Fibroblast of skin of right biceps (primary cell): ENCODE measurements at regions not wholly inside any gene's neighbourhood (a gene's known extent, or its start where the extent isn't known, plus 50 kb on each side); places are given as distances from the start of the nearest gene placed in this dataset.

Source experiments
- DNase-seq: peaks from one replicate; pipeline ENCODE4 v3.0.0-alpha.2; 2013

DNA sequence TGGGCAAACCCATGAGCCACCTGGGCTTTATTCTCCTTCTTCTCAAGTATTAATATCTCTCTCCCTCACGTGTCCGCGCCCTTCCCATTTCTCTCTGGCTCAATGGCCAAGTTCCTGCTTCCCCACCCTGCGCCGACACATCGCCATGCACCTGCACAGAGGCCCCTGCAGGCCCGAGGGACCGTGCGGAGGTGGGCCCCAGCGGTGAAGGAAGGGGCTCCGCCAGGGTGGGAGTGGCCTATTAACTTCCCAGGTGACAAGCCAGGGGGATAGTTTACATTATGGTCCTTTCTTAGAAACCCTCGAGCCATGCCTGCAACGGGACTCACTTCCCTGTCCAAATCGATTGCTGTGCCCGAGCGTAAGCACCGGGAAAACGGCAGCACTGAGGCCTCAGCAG, 110.0 kb upstream of the ADARB2 start:
- no peak for DNase-seq

DNA sequence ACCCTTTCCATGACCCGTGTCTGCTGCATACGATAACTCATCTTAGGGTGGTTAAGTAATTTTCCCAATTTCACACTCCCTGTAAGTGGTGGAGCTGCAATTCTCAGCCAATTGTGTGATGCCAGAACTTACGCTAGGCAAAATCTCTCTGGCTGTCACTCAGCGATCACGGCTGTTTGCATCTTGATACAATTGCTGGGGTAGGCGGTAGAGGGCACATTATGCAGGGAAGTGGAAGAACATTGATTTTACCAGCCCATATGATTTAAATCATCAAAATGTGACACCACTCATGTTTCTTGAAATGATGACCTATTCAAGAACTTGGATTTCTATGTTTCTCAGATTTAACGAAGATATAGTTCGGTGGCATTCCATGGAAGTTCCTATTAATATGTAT, 108.7 kb upstream of the ADARB2 start:
- DNase-seq = no peak

- no peak for DNase-seq
Measured at GRCh38 chr10:1841759-1842158, 104.4 kb upstream of the ADARB2 start.

- DNase-seq = no peak
Measured at GRCh38 chr10:1829712-1830111, 92.4 kb upstream of the ADARB2 start.

GRCh38 chr10:1824928-1825327, 87.6 kb upstream of the ADARB2 start:
- DNase-seq = no peak

DNA sequence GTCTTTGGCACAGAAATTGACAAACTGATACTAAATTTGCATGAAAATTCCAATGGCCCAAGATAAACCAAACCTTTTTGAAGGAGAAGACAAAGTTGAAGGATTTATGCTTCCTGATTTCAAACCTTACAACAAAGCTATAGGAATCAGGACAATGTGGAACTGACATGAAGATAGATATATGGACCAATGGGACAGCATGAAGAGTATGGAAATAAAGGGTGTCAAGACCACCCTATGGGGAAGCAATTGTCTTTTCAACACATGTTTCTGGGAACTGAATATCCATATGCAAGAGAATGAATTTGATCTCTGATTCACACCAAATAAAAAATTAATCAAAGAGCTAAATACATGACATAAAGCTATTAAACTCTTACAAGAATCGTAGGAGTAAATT, 77.2 kb upstream of the ADARB2 start:
- DNase-seq = no peak

- DNase-seq = no peak
Measured at GRCh38 chr10:1809139-1809741, 71.9 kb upstream of the ADARB2 start.

- no peak for DNase-seq
Measured at GRCh38 chr10:1807924-1808323, 70.6 kb upstream of the ADARB2 start.

GRCh38 chr10:1807196-1807595, 69.9 kb upstream of the ADARB2 start:
- no peak for DNase-seq

GRCh38 chr10:1802413-1802812, 65.1 kb upstream of the ADARB2 start:
- DNase-seq = no peak

DNA sequence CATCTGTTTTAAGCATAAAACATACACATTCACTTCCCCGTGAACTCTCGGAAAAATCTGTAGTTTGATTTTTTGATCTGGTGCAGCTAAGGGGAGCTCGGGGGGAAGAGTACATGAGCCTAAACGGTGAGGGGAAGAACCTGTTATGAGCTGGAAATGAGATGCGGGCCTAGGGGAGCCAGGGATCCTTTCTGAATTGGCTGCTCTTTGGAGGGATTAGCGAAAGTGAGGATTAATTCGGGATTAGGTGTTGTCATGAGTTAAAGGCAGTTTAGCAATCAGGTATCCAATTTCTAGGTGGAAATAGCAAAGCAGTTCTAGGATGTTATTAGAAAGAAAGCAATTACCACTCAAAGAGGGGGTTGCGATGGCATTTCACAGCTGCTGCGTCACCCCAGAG, 51.1 kb upstream of the ADARB2 start:
- no peak for DNase-seq
